Right atrium auricular region (tissue), 2 donors: ENCODE measurements at regions not wholly inside any gene's neighbourhood (a gene's known extent, or its start where the extent isn't known, plus 50 kb on each side); places are given as distances from the start of the nearest gene placed in this dataset.

ENCODE experiments used
- DNase-seq: peaks from one replicate; pipeline ENCODE4 v3.0.0-alpha.2; 2019; ENCODE audit warnings: low spot score
- H3K27ac ChIP-seq, 2 donors: fragments of 200-600 bp; sonication (generic); 1 replicate in 1 of 2; 2 replicates in 1 of 2; pipeline ENCODE4 v1.5.1; 2016 to 2019
- H3K27me3 ChIP-seq, 2 donors: fragments of 200-600 bp; sonication (generic); one replicate each; pipeline versions ENCODE4 v1.5.1 to v1.6.0; 2017 to 2019
- H3K36me3 ChIP-seq: fragments of 200-600 bp; sonication (generic); one replicate; pipeline ENCODE4 v1.5.1; 2016
- H3K4me1 ChIP-seq, 2 donors: fragments of 200-600 bp; sonication (generic); one replicate each; pipeline versions ENCODE4 v1.5.1 to v1.6.0; 2017 to 2019
- H3K4me3 ChIP-seq, 2 donors: fragments of 200-600 bp; sonication (generic); 1 replicate in 1 of 2; 2 replicates in 1 of 2; pipeline ENCODE4 v1.5.1; 2017 to 2019; ENCODE audit warnings: mild to moderate bottlenecking in 1 of 2, moderate library complexity in 1 of 2
- H3K9me3 ChIP-seq, 2 donors: fragments of 200-600 bp; sonication (generic); one replicate each; pipeline ENCODE4 v1.5.1; 2019
- TF ChIP-seq, protein P1 (sequence below), 2 donors: fragments of 200-600 bp; sonication (generic); IDR thresholded peaks; one replicate each; pipeline ENCODE4 v1.5.1; 2019; ENCODE audit warnings: antibody characterized with exemption in 2 of 2

GRCh38 chr3:21100656-21101359, 650.2 kb downstream of the ZNF385D start:
- Histone ChIP-seq H3K36me3 (no peaks in the 10 kb centered on the region), H3K9me3 (peaks cover 0 to 9% of the 10 kb centered on the region in 2 donors), H3K27me3 (no peaks in the 10 kb centered on the region), H3K27ac (no peak overlapping the region), H3K4me1 (no peaks in the 10 kb centered on the region), H3K4me3 (no peak overlapping the region)
- DNase-seq: no peak
- TF ChIP-seq, protein P1, sequence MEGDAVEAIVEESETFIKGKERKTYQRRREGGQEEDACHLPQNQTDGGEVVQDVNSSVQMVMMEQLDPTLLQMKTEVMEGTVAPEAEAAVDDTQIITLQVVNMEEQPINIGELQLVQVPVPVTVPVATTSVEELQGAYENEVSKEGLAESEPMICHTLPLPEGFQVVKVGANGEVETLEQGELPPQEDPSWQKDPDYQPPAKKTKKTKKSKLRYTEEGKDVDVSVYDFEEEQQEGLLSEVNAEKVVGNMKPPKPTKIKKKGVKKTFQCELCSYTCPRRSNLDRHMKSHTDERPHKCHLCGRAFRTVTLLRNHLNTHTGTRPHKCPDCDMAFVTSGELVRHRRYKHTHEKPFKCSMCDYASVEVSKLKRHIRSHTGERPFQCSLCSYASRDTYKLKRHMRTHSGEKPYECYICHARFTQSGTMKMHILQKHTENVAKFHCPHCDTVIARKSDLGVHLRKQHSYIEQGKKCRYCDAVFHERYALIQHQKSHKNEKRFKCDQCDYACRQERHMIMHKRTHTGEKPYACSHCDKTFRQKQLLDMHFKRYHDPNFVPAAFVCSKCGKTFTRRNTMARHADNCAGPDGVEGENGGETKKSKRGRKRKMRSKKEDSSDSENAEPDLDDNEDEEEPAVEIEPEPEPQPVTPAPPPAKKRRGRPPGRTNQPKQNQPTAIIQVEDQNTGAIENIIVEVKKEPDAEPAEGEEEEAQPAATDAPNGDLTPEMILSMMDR (IDR thresholded peaks at IDR 0.05): no peak

DNA sequence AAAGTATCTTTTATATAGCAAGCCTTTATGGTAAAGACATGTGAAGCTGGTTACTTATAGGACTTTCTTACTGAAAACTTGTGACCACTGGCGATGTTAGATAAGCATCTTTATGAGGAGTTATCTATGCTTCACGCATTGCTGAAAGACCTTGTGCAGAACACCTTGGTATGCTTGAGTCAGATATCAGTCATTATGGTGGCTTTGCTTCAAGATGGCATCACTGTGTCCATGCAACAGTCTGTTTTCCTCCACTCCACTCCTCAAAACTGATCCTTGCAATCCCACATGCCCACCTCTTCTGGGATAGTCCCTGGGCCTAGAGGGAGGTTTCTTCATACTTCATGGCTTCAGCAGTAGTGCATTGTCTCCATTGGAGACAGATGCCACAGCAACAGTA, 656.3 kb downstream of the ZNF385D start:
- H3K4me1 ChIP-seq: no peaks in the 10 kb centered on the region
- TF ChIP-seq, protein P1 (IDR thresholded peaks at IDR 0.05): no peak
- no peaks in the 10 kb centered on the region for H3K27me3 ChIP-seq
- no peaks in the 10 kb centered on the region for H3K36me3 ChIP-seq
- no peak overlapping the region for H3K4me3 ChIP-seq
- H3K27ac ChIP-seq: no peak overlapping the region
- no peaks in the 10 kb centered on the region for H3K9me3 ChIP-seq
- no peak for DNase-seq

DNA sequence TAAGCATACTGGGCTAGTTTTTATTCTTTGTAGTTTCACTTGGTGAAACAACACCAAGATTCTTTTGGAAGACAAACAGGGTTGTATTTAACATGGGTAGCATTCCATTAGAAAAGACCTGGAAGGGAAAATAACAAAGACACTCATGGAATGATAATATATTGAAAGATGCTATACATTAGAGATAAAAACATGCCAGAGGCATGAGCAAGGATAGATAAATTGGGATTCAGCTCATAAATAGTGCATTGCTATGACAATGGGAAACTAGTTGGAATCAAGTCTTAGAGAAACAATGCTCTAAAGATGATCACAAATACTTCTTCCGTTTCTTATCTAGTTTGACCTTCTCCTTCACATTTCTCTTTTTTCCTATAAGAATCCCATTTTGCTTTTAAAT, 677.4 kb downstream of the ZNF385D start:
- H3K4me1 ChIP-seq: no peaks in the 10 kb centered on the region
- no peak for DNase-seq
- TF ChIP-seq, protein P1 (IDR thresholded peaks at IDR 0.05): no peak

DNA sequence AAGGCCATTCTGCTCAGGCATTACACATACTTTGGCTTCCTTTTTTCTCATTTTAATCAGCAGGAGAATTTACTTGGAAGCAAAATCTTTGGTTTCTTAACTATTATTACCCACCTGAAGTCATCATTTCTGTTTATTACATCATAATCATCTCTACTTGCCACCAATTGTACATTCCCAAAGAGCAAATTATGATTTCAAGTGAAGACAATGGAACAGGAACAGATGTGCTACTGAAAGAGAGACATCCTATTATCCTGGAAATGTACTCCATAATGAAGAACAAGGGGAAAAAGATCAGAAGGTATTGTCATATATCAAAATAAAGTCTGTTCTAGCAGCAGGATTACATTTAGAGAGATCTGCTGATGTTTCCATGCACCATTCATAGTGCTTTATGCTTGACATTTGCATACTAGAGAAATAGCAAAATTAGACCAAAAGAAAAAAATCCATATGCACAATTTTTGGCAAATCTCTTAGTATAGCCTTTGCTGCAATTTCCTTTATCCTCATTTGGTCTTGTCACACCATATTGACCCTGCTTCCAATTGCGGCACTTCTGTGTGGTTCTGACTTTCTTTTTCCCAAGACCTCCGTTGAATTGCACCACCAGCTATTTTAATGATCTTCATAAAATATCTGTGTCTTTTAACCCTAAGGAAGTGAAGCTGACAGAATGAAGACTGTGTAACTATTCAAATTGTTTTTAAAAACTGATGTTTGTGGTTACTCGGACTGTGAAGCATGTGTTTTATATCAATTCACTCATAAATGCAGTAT, 683.8 kb downstream of the ZNF385D start:
- Histone ChIP-seq H3K27ac (no peak overlapping the region), H3K9me3 (no peaks in the 10 kb centered on the region), H3K36me3 (no peaks in the 10 kb centered on the region), H3K4me3 (no peak overlapping the region), H3K27me3 (no peaks in the 10 kb centered on the region), H3K4me1 (no peaks in the 10 kb centered on the region)
- TF ChIP-seq, protein P1 (IDR thresholded peaks at IDR 0.05): no peak
- no peak for DNase-seq

More for the DNA sequence above, 677.4 kb downstream of the ZNF385D start:
- Histone ChIP-seq H3K27ac (no peak overlapping the region), H3K27me3 (no peaks in the 10 kb centered on the region), H3K36me3 (no peaks in the 10 kb centered on the region), H3K9me3 (peaks cover 0 to 7% of the 10 kb centered on the region in 2 donors), H3K4me3 (no peak overlapping the region)

DNA sequence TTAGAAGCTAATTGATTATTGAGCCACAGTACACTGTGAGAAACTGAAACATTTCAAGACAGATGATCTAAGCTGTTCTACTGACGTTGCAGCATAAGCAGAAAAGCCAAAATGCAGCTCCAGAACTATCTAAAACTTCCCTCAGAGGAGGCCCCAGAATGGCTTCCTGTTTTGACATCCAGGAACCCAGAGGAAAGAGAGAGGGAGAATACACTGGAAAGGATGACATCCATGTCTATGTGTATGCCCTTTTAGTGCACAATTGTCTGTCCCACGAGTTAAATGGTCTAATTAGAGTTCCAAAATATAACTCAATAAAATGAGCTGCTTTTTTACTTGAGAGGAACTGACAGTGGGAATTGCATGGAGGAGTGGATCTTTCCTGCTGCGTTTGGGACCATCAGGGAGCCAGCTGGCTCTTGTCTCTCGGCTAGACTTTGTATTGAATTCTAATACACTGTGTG, 688.1 kb downstream of the ZNF385D start:
- Histone ChIP-seq H3K9me3 (no peaks in the 10 kb centered on the region), H3K27me3 (no peaks in the 10 kb centered on the region), H3K27ac (peak overlapping the region; percentile 23 to 54), H3K4me1 (peaks cover 0 to 8% of the 10 kb centered on the region in 2 donors), H3K4me3 (no peak overlapping the region), H3K36me3 (no peaks in the 10 kb centered on the region)
- TF ChIP-seq, protein P1 (IDR thresholded peaks at IDR 0.05): no peak
- no peak for DNase-seq
